ENCODE measurements at regions not wholly inside any gene's neighbourhood (a gene's known extent, or its start where the extent isn't known, plus 50 kb on each side); places are given as distances from the start of the nearest gene placed in this dataset.

DNA sequence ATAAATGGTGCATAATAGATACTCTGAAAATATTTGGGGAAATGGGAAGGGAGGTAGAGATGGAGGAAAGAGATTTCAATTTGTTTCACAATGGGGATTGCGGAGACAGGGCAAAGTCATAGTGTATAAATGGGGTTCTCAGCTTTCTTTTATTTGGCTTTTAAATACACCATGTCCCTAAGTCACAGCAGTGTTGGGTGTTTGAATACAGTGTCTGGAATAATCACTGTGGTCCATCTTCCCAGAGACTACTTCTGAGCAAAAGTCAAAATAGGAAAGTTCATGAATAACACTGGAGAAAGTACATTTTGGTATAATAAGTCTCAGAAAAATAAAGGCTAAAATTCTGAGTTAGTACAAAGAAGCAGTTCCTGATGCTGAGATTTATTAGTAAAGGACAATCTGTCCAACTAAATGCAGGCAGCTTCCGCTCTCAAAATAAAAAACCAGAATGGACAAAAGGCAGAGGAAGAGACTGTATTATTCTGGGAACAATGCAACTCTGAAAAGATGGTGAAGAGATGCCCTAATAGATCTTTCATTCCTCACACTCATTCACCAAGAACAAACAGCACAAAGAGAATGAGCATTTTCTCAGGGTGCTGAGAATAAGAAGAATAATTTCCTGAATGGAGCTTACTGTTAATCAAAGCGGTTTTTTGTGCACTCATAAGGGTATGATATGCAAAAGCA, 295.4 kb upstream of the PIK3C3 start:
- Mint-ChIP-seq H3K4me3 (ENCODE audit: unreplicated experiment) (no peak overlapping the region), H3K36me3 (ENCODE audit: insufficient read depth, unreplicated experiment) (no peaks in the 10 kb centered on the region), H3K27me3 (ENCODE audit: insufficient read depth, unreplicated experiment) (peaks cover 4% of the 10 kb centered on the region), H3K4me1 (ENCODE audit: low read depth, unreplicated experiment) (no peaks in the 10 kb centered on the region), H3K9me3 (ENCODE audit: unreplicated experiment) (no peaks in the 10 kb centered on the region), H3K27ac (ENCODE audit: unreplicated experiment) (no peak overlapping the region)
- ChIA-PET POLR2A (no interaction called here), CTCF (no interaction called here)
- Histone ChIP-seq H3K36me3 (ENCODE audit: control insufficient read depth, insufficient read depth, low read length) (no peaks in the 10 kb centered on the region), H3K4me3 (ENCODE audit: low read depth, low read length) (no peak overlapping the region), H3K27me3 (replicated peaks; ENCODE audit: control insufficient read depth, insufficient read depth, low read length) (no peaks in the 10 kb centered on the region), H3K9me3 (no peaks in the 10 kb centered on the region), H3K4me1 (no peaks in the 10 kb centered on the region)
- intact Hi-C loops (cut with micrococcal nuclease; ENCODE audit: unreplicated experiment) = no loop called here
- TF ChIP-seq, protein P1, sequence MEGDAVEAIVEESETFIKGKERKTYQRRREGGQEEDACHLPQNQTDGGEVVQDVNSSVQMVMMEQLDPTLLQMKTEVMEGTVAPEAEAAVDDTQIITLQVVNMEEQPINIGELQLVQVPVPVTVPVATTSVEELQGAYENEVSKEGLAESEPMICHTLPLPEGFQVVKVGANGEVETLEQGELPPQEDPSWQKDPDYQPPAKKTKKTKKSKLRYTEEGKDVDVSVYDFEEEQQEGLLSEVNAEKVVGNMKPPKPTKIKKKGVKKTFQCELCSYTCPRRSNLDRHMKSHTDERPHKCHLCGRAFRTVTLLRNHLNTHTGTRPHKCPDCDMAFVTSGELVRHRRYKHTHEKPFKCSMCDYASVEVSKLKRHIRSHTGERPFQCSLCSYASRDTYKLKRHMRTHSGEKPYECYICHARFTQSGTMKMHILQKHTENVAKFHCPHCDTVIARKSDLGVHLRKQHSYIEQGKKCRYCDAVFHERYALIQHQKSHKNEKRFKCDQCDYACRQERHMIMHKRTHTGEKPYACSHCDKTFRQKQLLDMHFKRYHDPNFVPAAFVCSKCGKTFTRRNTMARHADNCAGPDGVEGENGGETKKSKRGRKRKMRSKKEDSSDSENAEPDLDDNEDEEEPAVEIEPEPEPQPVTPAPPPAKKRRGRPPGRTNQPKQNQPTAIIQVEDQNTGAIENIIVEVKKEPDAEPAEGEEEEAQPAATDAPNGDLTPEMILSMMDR (IDR thresholded peaks at IDR 0.05; ENCODE audit: insufficient read depth in 1 of 2, low read depth in 1 of 2, low read length in 1 of 2, severe bottlenecking in 1 of 2, unreplicated experiment in 1 of 2) = no peak
- no peak for DNase-seq
- BruUV-seq (replicated peaks) = no TSS peak

DNA sequence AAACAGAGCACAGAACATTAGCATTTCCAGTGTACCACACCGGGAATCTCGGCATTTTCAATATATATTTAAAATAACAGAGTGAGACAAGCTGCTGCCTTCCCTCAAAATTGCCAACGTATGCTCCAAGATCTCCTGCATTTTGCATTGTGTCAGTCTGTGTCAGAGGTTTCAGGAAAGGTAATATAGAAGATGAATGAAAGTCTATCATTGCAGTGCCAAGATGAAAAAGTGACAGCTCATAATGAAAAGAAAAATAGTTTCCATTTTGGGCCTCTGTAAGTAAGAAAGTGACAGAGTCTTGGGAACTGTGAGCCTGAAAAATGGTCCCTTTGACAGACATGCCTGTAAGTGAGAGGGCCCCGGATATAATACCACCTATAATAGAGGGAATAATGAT, 297.8 kb upstream of the PIK3C3 start:
- H3K9me3 ChIP-seq = no peaks in the 10 kb centered on the region
- Mint-ChIP-seq H3K4me1 (ENCODE audit: low read depth, unreplicated experiment) (no peaks in the 10 kb centered on the region), H3K9me3 (ENCODE audit: unreplicated experiment) (no peaks in the 10 kb centered on the region), H3K4me3 (ENCODE audit: unreplicated experiment) (no peak overlapping the region), H3K27ac (ENCODE audit: unreplicated experiment) (no peak overlapping the region), H3K36me3 (ENCODE audit: insufficient read depth, unreplicated experiment) (no peaks in the 10 kb centered on the region), H3K27me3 (ENCODE audit: insufficient read depth, unreplicated experiment) (peaks cover 4% of the 10 kb centered on the region)
- H3K36me3 ChIP-seq (ENCODE audit: control insufficient read depth, insufficient read depth, low read length) = no peaks in the 10 kb centered on the region
- no TSS peak for BruUV-seq (replicated peaks)
- H3K4me3 ChIP-seq (ENCODE audit: low read depth, low read length) = no peak overlapping the region
- H3K4me1 ChIP-seq = no peaks in the 10 kb centered on the region
- CTCF ChIA-PET = no interaction called here
- intact Hi-C loops (cut with micrococcal nuclease; ENCODE audit: unreplicated experiment) = no loop called here
- no peaks in the 10 kb centered on the region for H3K27me3 ChIP-seq (replicated peaks; ENCODE audit: control insufficient read depth, insufficient read depth, low read length)
- DNase-seq = no peak
- TF ChIP-seq, protein P1 (IDR thresholded peaks at IDR 0.05; ENCODE audit: insufficient read depth in 1 of 2, low read depth in 1 of 2, low read length in 1 of 2, severe bottlenecking in 1 of 2, unreplicated experiment in 1 of 2) = no peak
- POLR2A ChIA-PET = no interaction called here

DNA sequence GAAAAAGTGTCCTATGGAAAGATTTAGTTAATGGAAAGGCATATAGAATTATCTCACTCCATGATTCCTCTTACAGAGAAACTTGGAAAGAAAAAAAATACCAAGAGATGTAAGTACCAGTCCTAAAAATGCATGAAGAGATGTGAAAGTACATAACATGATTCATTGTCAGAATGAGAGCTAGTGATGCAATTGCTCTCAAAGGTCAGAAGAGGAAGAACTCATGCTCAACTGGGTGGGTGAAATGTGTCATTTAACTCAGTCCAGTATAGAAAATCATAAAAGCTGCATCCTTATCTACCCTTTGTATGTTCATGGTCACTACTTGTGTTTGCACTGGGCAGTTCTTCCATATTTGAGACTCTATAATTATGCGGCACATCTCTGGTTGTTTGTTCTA, 300.0 kb upstream of the PIK3C3 start:
- no TSS peak for BruUV-seq (replicated peaks)
- H3K36me3 Mint-ChIP-seq (ENCODE audit: insufficient read depth, unreplicated experiment) = no peaks in the 10 kb centered on the region
- no peaks in the 10 kb centered on the region for H3K4me1 Mint-ChIP-seq (ENCODE audit: low read depth, unreplicated experiment)
- intact Hi-C loops (cut with micrococcal nuclease; ENCODE audit: unreplicated experiment) = no loop called here
- Histone ChIP-seq H3K4me3 (ENCODE audit: low read depth, low read length) (no peak overlapping the region), H3K27me3 (replicated peaks; ENCODE audit: control insufficient read depth, insufficient read depth, low read length) (no peaks in the 10 kb centered on the region), H3K4me1 (no peaks in the 10 kb centered on the region), H3K36me3 (ENCODE audit: control insufficient read depth, insufficient read depth, low read length) (no peaks in the 10 kb centered on the region), H3K9me3 (no peaks in the 10 kb centered on the region)
- no peaks in the 10 kb centered on the region for H3K27me3 Mint-ChIP-seq (ENCODE audit: insufficient read depth, unreplicated experiment)
- no peaks in the 10 kb centered on the region for H3K9me3 Mint-ChIP-seq (ENCODE audit: unreplicated experiment)
- DNase-seq = no peak
- POLR2A ChIA-PET = no interaction called here
- H3K27ac Mint-ChIP-seq (ENCODE audit: unreplicated experiment) = no peak overlapping the region
- no peak overlapping the region for H3K4me3 Mint-ChIP-seq (ENCODE audit: unreplicated experiment)
- CTCF ChIA-PET = no interaction called here
- TF ChIP-seq, protein P1 (IDR thresholded peaks at IDR 0.05; ENCODE audit: insufficient read depth in 1 of 2, low read depth in 1 of 2, low read length in 1 of 2, severe bottlenecking in 1 of 2, unreplicated experiment in 1 of 2) = no peak

Measured in Caco-2 (cell line).